CD4-positive, alpha-beta T cell treated with Interleukin-15 for 4 hours (primary cell): ENCODE measurements at regions not wholly inside any gene's neighbourhood (a gene's known extent, or its start where the extent isn't known, plus 50 kb on each side); places are given as distances from the start of the nearest gene placed in this dataset.

Experiments
- DNase-seq: peaks from one replicate; pipeline ENCODE4 v3.0.0-alpha.2; 2020; ENCODE audit warnings: low spot score

DNA sequence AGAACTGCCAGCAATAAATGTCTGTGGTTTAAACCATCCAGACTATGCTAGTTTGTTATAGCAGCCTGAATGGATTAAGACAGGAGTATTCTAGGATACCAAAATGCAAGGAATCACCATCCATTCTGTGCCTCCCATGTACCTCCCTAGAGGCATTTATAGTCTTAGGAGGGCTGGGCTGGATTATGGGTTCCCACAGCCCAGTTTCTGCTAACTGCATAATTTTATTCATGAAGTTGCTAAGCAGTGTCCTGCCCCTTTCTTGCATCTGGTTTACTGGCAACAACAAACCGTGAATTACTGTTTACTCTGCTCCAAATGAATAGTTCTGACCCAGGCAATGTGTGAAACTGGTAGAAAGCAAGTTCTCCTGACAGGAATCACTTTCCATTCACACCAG lies 67.1 kb upstream of the PRKX start:
- DNase-seq, result no peak

DNA sequence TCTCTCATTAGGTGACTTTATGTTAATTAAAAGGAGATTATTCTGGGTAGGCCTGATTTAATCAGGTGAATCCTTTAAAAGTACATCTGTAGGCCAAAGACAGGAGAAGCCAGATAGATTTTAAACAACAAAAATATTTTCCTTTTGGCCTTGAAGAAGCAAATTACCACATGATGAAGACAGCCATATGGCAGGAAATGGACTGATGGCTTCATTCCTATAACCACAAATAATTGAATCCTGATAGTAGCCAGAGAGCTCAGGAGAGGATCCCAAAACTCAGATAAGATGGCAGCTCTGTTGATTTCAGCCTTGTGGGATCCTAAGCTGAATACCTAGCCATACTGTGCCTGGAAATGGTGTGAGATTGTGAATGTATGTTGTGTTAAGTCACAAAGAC lies 66.1 kb upstream of the PRKX start:
- DNase-seq, result no peak

DNA sequence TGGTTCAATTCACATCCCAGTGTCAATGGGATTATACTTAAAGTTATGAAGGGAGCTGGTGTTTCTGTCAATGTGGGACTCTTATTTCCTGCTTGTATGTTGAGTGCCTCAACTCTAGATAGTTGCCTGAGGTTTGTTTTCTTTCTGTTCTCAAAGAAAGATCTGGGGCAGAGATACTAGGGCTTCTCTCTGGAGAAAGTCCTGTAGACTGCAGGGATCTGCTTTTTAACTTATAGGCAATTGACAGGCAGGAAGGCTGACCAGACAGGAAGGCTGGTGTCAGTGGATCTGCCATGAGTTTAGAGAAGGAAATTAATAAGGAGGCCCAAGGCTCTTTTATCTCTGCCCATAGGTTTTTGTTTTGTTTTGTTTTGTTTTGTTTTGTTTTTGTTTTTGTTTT lies 64.0 kb upstream of the PRKX start:
- no peak for DNase-seq

DNA sequence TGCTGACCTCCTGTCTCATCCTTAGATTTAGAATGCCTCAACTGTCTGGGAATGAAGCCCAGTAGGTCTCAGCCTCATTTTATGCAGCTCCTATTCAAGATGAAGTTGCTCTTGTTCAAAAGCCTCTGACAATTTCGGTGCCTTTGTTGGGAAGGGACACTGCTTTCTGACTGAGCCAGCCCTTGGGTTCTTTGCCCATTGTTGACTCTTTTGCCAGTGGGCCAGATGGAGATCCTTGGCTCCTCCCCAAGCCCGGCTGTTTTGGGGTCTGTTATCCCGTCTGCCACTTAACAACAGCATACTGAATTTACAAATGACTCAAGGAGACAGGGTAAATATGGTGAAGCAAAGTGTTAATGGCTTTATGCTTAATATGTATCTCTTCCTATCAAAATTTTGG lies 58.3 kb upstream of the PRKX start:
- DNase-seq, result no peak

DNA sequence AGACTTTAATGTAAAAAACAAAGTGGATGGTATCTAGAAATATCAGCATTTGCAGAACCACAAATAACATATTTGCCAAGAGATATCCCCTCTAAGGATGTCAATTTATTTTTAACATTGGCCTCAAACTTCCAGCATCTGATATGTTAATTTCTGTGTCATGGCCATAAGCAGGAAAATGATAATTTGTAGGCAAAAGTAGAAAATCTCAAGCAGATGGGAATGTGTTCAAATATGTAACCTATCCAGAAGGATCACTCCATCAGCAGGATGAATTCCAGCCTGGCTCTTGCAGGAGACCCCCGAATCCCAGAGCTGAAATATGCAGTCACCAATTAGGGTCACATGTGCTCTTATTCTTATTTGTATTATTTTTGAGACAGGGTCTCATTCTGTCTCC lies 55.4 kb upstream of the PRKX start:
- DNase-seq, result no peak
